ENCODE measurements at regions not wholly inside any gene's neighbourhood (a gene's known extent, or its start where the extent isn't known, plus 50 kb on each side); places are given as distances from the start of the nearest gene placed in this dataset.

DNA sequence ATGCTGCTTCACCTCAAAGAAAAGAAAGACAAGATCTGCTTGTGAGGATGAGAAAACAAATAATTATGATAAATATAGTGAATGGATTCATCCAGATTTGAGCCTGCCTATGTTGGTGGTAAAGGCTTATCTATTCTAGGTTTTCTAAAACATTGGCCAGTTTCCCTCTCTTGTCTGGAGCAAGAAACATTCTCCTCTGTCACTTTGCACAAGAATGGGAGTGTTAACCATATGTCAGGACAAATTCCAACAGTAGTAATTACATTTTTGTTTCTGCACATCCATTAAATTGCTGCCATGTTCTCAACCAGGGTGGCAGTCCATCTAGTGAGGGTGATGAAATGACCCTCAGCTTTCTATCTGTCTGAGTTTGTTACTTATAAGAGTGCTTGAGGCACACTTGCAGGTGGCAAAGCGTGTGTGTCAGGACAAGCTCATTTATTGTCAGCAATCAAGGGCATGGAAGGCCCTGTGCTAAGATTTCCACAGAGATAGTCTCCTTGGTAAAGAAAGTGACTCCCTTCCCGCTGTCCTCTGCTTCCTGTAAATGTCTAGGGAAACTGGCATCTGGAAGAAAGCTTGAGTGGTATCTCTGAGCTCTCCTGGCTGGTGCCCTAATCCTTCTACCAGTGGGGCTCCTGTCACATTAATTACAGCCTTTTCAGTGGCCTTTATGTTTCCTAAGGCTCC lies 502.1 kb upstream of the FLRT2 start:
- H3K4me1 Mint-ChIP-seq: peaks cover 5% of the 10 kb centered on the region
- TF ChIP-seq, protein P1, sequence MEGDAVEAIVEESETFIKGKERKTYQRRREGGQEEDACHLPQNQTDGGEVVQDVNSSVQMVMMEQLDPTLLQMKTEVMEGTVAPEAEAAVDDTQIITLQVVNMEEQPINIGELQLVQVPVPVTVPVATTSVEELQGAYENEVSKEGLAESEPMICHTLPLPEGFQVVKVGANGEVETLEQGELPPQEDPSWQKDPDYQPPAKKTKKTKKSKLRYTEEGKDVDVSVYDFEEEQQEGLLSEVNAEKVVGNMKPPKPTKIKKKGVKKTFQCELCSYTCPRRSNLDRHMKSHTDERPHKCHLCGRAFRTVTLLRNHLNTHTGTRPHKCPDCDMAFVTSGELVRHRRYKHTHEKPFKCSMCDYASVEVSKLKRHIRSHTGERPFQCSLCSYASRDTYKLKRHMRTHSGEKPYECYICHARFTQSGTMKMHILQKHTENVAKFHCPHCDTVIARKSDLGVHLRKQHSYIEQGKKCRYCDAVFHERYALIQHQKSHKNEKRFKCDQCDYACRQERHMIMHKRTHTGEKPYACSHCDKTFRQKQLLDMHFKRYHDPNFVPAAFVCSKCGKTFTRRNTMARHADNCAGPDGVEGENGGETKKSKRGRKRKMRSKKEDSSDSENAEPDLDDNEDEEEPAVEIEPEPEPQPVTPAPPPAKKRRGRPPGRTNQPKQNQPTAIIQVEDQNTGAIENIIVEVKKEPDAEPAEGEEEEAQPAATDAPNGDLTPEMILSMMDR (IDR thresholded peaks at IDR 0.05; ENCODE audit: unreplicated experiment in 3 of 3): no peak
- peaks cover 8% of the 10 kb centered on the region for H3K9me3 Mint-ChIP-seq
- H3K4me3 Mint-ChIP-seq: no peak overlapping the region
- peaks cover 4% of the 10 kb centered on the region for H3K27me3 Mint-ChIP-seq (ENCODE audit: low read depth)
- no peaks in the 10 kb centered on the region for H3K36me3 Mint-ChIP-seq (ENCODE audit: low read depth)
- no peak overlapping the region for H3K27ac Mint-ChIP-seq

DNA sequence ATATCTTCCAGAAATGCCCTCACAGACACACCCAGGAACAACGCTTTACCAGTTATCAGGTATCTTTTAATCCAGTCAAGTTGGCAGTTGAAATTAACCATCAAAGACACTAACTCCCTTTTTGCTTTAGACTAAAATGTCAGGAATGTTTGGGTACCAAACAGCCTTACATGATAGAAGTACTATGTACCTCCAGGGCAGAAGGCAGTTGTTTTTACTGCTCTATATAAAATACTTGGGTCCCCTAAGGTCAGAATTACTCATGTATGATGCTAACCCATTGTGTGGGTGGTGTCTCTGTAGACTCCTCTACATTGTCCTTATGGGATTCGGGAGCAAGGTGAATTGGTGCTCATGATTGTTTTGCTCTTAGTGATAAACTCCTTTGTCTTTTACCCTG lies 492.5 kb upstream of the FLRT2 start:
- Mint-ChIP-seq H3K36me3 (ENCODE audit: low read depth) (no peaks in the 10 kb centered on the region), H3K9me3 (peaks cover 2% of the 10 kb centered on the region), H3K27ac (no peak overlapping the region), H3K4me3 (no peak overlapping the region), H3K27me3 (ENCODE audit: low read depth) (peaks cover 4% of the 10 kb centered on the region), H3K4me1 (peaks cover 28% of the 10 kb centered on the region)
- TF ChIP-seq, protein P1 (IDR thresholded peaks at IDR 0.05; ENCODE audit: unreplicated experiment in 3 of 3): no peak

DNA sequence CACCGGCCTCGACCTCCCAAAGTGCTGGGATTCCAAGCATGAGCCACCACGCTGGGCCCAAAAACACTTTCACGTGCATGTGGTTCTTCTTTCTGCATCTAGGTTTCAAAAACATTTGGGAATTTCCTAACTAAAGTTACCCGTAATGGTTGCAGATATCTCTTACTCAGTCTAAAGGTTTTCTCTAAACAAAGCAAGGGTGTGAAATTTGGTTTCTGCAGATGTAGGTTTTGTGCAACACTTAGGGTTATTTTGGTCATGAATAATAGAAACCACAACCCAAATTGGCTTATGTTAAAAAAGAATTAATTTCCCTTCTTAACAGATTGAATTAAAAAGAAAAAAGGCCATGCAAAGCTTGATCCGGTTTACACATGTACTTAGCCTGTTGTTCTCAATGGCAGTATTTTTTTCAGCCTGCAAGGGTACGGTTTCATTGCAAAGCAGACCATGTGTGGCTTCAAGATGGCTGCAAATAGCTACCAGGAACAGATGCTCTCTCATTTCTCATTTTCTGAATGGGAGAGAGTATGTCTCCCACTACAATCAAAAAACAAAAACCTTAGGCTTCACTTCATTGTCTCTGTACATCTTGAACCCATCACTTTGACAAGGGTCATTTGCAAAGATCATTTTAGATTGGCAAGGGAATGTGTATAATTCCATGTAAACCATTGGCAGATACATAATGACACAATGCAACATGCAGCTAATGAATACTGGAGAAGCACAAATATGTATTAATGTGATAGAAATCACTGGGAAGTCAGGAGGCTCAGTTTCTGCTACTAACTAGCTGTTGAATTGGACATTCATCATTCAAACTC lies 491.2 kb upstream of the FLRT2 start:
- Mint-ChIP-seq H3K27me3 (ENCODE audit: low read depth) (peaks cover 4% of the 10 kb centered on the region), H3K27ac (no peak overlapping the region), H3K36me3 (ENCODE audit: low read depth) (no peaks in the 10 kb centered on the region), H3K4me3 (no peak overlapping the region), H3K9me3 (peaks cover 2% of the 10 kb centered on the region), H3K4me1 (peaks cover 25% of the 10 kb centered on the region)
- TF ChIP-seq, protein P1 (IDR thresholded peaks at IDR 0.05; ENCODE audit: unreplicated experiment in 3 of 3): no peak

DNA sequence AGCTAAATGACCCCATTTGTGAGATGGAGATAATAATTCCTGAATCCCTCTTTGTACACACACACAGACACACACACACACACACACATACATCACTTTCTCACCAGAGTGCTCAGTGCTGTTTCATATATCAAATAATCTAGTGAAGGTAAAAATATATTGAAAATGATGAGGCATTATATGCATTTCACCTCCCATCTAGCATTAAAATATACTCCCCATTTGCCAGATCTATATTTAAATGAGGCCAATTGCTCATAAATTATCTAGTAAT lies 490.7 kb upstream of the FLRT2 start:
- TF ChIP-seq, protein P1 (IDR thresholded peaks at IDR 0.05; ENCODE audit: unreplicated experiment in 3 of 3): no peak
- Mint-ChIP-seq H3K4me3 (no peak overlapping the region), H3K36me3 (ENCODE audit: low read depth) (no peaks in the 10 kb centered on the region), H3K27ac (no peak overlapping the region), H3K9me3 (peaks cover 2% of the 10 kb centered on the region), H3K4me1 (peaks cover 25% of the 10 kb centered on the region), H3K27me3 (ENCODE audit: low read depth) (peaks cover 4% of the 10 kb centered on the region)

DNA sequence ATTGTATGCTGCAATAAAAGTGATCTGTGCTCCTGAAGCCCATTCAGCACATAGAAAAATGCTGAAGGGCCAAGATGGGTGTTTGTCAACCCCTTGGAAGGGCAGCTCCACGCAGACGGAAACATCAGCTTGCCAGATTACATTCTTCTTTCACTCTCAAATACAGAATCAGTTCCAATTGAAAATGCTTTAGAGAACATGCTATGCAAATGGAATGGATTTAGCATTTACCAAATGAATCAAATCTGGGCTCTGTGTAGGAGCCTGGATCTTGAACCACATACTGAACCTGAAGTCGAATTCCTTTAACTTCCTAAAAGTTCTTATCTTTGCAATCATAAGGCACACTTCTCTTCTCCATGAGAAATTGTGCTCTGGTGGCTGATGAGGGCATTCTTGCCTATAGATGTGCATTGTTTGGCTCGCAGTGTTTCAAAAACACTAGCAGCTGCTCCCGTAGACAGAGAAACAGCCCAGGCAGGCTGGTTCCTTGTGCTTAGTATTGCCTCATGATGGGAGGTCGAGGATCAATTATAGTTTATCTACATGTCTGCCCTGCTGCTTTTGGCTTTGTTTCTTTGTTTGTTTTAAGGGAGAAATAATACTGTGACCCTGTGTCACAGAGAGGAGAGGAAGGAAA lies 489.8 kb upstream of the FLRT2 start:
- Mint-ChIP-seq H3K4me1 (peaks cover 25% of the 10 kb centered on the region), H3K27me3 (ENCODE audit: low read depth) (peaks cover 4% of the 10 kb centered on the region), H3K27ac (peak overlapping the region in 1 of 3 experiments; percentile 14), H3K4me3 (no peak overlapping the region), H3K36me3 (ENCODE audit: low read depth) (no peaks in the 10 kb centered on the region), H3K9me3 (peaks cover 2% of the 10 kb centered on the region)
- TF ChIP-seq, protein P1 (IDR thresholded peaks at IDR 0.05; ENCODE audit: unreplicated experiment in 3 of 3): no peak
